ENCODE measurements at regions not wholly inside any gene's neighbourhood (a gene's known extent, or its start where the extent isn't known, plus 50 kb on each side); places are given as distances from the start of the nearest gene placed in this dataset.

GRCh38 chrX:80098038-80098437 lies 83.5 kb downstream of the TBX22 start:
- no peak overlapping the region for H3K27ac ChIP-seq
- no peak for DNase-seq (ENCODE audit: low spot score in 2 of 2)
- TF ChIP-seq CTCF (IDR thresholded peaks at IDR 0.05), result no peak
- intact Hi-C loops (cut with DNase I), result no loop called here
- H3K27me3 ChIP-seq, result no peaks in the 10 kb centered on the region
- H3K36me3 ChIP-seq, result no peaks in the 10 kb centered on the region
- H3K4me3 ChIP-seq, result no peak overlapping the region
- no peaks in the 10 kb centered on the region for H3K4me1 ChIP-seq
- no peaks in the 10 kb centered on the region for H3K9me3 ChIP-seq

DNA sequence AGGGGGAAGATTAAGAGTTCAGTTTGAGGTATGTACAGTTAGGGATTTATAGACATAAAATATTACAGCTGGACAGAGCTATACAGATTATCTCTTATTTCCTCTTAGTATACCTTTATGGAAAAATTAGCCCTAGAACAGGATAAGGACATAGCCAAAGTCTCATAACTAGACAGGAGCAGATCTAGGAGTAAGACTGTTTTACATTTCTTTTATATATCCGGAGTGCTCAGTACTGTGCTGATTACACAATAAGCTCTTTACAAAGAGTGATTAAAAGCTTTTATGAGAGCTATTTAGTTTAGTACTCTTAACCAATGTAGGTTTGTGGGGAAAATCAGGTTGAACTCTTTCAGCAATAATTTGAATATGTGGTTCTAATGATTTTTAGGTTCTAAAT lies 105.8 kb downstream of the TBX22 start:
- no peak for TF ChIP-seq CTCF (IDR thresholded peaks at IDR 0.05)
- Histone ChIP-seq H3K9me3 (no peaks in the 10 kb centered on the region), H3K27me3 (no peaks in the 10 kb centered on the region), H3K27ac (no peak overlapping the region), H3K4me1 (no peaks in the 10 kb centered on the region), H3K36me3 (no peaks in the 10 kb centered on the region), H3K4me3 (no peak overlapping the region)
- DNase-seq (ENCODE audit: low spot score in 2 of 2), result no peak
- intact Hi-C loops (cut with DNase I), result no loop called here

GRCh38 chrX:80138938-80139337 lies 124.4 kb downstream of the TBX22 start:
- Histone ChIP-seq H3K9me3 (no peaks in the 10 kb centered on the region), H3K27me3 (no peaks in the 10 kb centered on the region), H3K36me3 (no peaks in the 10 kb centered on the region), H3K4me1 (no peaks in the 10 kb centered on the region), H3K27ac (no peak overlapping the region), H3K4me3 (no peak overlapping the region)
- no peak for DNase-seq (ENCODE audit: low spot score in 2 of 2)
- TF ChIP-seq CTCF (IDR thresholded peaks at IDR 0.05), result no peak
- intact Hi-C loops (cut with DNase I), result no loop called here

- intact Hi-C loops (cut with DNase I), result no loop called here
- no peak for TF ChIP-seq CTCF (IDR thresholded peaks at IDR 0.05)
- H3K4me3 ChIP-seq, result no peak overlapping the region
- no peaks in the 10 kb centered on the region for H3K4me1 ChIP-seq
- no peaks in the 10 kb centered on the region for H3K27me3 ChIP-seq
- no peaks in the 10 kb centered on the region for H3K36me3 ChIP-seq
- H3K27ac ChIP-seq, result no peak overlapping the region
- no peaks in the 10 kb centered on the region for H3K9me3 ChIP-seq
- DNase-seq (ENCODE audit: low spot score in 2 of 2), result no peak
Measured at GRCh38 chrX:80139564-80139963, 125.0 kb downstream of the TBX22 start.

GRCh38 chrX:80170581-80170980 lies 156.0 kb downstream of the TBX22 start:
- TF ChIP-seq CTCF (IDR thresholded peaks at IDR 0.05), result no peak
- intact Hi-C loops (cut with DNase I), result no loop called here
- Histone ChIP-seq H3K4me3 (no peak overlapping the region), H3K9me3 (no peaks in the 10 kb centered on the region), H3K36me3 (no peaks in the 10 kb centered on the region), H3K27ac (no peak overlapping the region), H3K4me1 (no peaks in the 10 kb centered on the region), H3K27me3 (no peaks in the 10 kb centered on the region)
- no peak for DNase-seq (ENCODE audit: low spot score in 2 of 2)

- Histone ChIP-seq H3K9me3 (no peaks in the 10 kb centered on the region), H3K4me3 (no peak overlapping the region), H3K27ac (no peak overlapping the region), H3K27me3 (no peaks in the 10 kb centered on the region), H3K4me1 (no peaks in the 10 kb centered on the region), H3K36me3 (no peaks in the 10 kb centered on the region)
- no peak for DNase-seq (ENCODE audit: low spot score in 2 of 2)
- TF ChIP-seq CTCF (IDR thresholded peaks at IDR 0.05), result no peak
- intact Hi-C loops (cut with DNase I), result no loop called here
Measured at GRCh38 chrX:80173261-80173660, 158.7 kb downstream of the TBX22 start.

All from ascending aorta (tissue), 2 donors.